Fibroblast of the aortic adventitia (primary cell): ENCODE measurements at regions not wholly inside any gene's neighbourhood (a gene's known extent, or its start where the extent isn't known, plus 50 kb on each side); places are given as distances from the start of the nearest gene placed in this dataset.

ENCODE experiments used
- DNase-seq: peaks from one replicate; pipeline ENCODE4 v3.0.0-alpha.2; 2010; ENCODE audit warnings: low read depth
- H3K4me3 ChIP-seq: 2 replicates; pipeline ENCODE4 v1.5.1; 2011; ENCODE audit warnings: low read depth, mild to moderate bottlenecking, control low read depth, low read length, moderate library complexity
- TF ChIP-seq, protein P1 (sequence below): IDR thresholded peaks from 2 replicates; pipeline ENCODE4 v1.5.1; 2011; ENCODE audit warnings: mild to moderate bottlenecking, low read length, control low read depth, inconsistent platforms; ENCODE audit not compliant: insufficient read depth

DNA sequence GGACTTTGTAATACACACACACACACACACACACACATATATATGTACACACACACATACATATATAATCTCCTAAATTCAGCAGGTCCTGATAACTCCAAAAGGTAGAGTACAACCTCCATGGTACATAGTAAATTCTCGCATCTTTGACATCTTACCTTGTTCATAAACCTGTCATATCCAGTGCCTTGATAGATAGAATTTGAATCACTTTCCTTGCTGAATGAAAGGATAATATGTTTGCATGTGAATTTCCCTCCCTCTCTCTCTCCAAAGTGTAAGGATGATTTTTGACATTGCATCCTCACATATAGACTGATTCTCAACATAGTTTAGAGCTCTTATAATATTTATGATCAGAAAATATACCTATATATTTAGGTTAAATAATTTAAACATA lies 567.1 kb upstream of the ADGRL2 start:
- H3K4me3 ChIP-seq: no peak overlapping the region
- TF ChIP-seq, protein P1, sequence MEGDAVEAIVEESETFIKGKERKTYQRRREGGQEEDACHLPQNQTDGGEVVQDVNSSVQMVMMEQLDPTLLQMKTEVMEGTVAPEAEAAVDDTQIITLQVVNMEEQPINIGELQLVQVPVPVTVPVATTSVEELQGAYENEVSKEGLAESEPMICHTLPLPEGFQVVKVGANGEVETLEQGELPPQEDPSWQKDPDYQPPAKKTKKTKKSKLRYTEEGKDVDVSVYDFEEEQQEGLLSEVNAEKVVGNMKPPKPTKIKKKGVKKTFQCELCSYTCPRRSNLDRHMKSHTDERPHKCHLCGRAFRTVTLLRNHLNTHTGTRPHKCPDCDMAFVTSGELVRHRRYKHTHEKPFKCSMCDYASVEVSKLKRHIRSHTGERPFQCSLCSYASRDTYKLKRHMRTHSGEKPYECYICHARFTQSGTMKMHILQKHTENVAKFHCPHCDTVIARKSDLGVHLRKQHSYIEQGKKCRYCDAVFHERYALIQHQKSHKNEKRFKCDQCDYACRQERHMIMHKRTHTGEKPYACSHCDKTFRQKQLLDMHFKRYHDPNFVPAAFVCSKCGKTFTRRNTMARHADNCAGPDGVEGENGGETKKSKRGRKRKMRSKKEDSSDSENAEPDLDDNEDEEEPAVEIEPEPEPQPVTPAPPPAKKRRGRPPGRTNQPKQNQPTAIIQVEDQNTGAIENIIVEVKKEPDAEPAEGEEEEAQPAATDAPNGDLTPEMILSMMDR: no peak
- no peak for DNase-seq

DNA sequence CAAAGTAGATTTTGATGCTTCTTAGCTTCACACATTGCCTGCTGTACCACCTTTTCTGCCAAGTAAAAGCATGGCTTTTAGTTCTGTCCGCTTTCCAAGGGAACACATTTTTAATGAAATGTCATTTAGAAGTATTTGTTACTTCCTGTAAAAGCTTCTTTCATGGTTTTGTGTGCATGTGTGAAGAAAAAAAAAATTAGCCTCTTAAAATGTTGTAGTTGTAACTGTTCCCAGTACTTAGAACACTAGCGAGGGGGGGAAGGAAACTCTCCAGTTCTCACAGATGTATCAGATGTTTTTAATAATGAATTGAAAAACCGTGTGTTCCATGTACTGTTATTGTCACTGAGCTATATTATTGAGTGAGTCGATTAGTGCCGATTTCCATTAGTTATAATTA lies 568.3 kb upstream of the ADGRL2 start:
- TF ChIP-seq, protein P1: no peak
- peak; percentile 14 for DNase-seq
- H3K4me3 ChIP-seq: no peak overlapping the region

DNA sequence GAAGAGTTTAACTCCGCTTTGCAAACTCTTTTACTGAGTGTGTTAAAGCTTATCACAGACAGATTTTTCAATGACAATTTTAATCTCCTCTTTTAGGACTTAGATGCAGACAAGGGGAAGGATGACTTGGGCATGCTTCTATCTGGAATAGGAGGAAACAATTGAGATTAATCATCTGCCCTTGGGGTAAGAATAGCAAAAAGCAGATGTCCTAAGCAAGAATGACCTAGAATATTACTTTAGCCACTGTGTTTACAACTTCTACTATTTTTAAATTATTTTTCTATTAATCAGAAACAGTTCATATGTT lies 569.0 kb upstream of the ADGRL2 start:
- peak overlapping the region; percentile 22 for H3K4me3 ChIP-seq
- peak; percentile 31 for DNase-seq
- TF ChIP-seq, protein P1: no peak

DNA sequence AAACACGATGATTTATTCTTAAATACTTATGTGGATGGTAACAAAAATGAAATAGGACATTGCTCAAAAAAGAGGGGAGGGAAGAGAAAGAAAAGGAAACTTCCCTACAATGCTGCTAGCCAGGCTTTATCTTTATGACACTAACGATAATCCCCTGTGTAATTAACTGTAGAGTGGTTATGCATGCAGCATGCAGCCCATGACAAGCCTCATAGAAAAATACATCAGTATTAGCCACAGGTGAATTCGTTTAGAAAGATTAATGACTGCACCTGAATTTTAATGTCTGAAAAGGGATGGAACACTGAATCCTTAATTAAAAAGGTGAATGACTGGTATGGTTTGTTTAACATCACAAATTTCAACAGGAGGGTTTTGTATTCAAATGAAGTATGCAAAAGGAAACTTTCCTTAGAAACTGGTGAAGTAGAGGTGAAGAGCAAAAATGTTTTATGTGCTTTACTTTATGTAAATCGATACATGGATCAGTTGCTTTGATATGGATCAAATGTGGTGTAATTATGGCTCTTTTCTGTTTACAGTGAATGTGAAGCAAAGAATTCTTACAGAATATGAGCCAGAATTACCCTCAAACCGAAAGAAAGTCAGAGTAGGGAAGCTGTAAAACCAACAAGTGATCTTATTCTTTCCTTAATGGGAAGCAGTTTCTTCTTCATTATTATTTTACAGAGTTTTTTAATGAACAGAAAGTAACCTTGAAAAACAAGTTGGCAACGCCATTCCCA lies 569.6 kb upstream of the ADGRL2 start:
- TF ChIP-seq, protein P1: no peak
- no peak for DNase-seq
- no peak overlapping the region for H3K4me3 ChIP-seq

DNA sequence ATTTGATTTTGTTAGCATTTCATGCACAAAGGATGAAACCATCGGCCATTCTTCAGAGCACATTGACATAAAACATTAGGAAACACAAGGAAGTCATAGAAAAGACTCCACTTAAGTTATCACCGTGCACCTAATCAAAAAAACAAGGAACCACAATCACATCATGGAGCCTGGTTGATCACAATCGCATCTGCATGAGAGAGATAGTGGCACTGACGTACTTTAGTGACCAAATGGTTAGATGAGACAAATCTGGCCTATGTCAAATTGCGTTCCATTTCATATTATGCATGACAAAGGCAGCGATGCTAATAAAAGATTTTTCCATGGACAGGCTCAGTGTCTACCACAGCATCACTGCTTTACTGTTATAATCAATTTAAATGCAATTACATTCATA lies 571.8 kb upstream of the ADGRL2 start:
- DNase-seq: no peak
- TF ChIP-seq, protein P1: no peak
- H3K4me3 ChIP-seq: no peak overlapping the region

DNA sequence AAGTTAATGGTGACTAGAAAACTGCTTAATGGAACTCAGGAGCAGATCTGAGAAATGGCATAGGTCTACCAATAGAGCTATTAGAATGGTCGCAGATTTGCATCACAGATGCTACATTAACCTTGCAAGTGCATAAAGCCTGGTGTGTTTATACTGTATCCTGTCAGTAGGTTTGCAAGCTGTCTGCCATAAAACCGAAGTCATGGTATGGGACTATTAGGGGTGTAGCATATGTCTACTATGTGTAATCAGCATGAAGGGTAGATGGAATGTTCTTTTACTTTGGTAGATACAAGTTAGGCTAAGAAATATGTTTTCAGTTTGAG lies 574.2 kb upstream of the ADGRL2 start:
- DNase-seq: no peak
- no peak overlapping the region for H3K4me3 ChIP-seq
- TF ChIP-seq, protein P1: no peak
